ENCODE measurements at regions not wholly inside any gene's neighbourhood (a gene's known extent, or its start where the extent isn't known, plus 50 kb on each side); places are given as distances from the start of the nearest gene placed in this dataset.
A peak's percentile ranks its signal among the peaks of the same experiment; 100 is the strongest.
"Not testable (repeated sequence)": the region's sequence is repeated elsewhere in the genome, so short reads cannot be mapped to it uniquely, and the experiment has no call there.

- Histone ChIP-seq H3K9me1 (ENCODE audit: control insufficient read depth, extremely low read depth, insufficient read depth, low read length) (no peaks in the 10 kb centered on the region), H3K79me2 (ENCODE audit: control insufficient read depth, insufficient read depth, low read length) (no peaks in the 10 kb centered on the region), H4K20me1 (ENCODE audit: control insufficient read depth, extremely low read depth, insufficient read depth, low read length) (no peaks in the 10 kb centered on the region), H2AFZ (ENCODE audit: control insufficient read depth, low read length) (no peak overlapping the region), H3K4me3 (ENCODE audit: control insufficient read depth in 2 of 3, extremely low read depth in 1 of 3, insufficient read depth in 2 of 3, low read depth in 1 of 3, low read length in 3 of 3) (no peak overlapping the region), H3K4me1 (ENCODE audit: control insufficient read depth, extremely low read depth, insufficient read depth, low read length) (peaks cover 2% of the 10 kb centered on the region), H3K9me3 (ENCODE audit: control insufficient read depth, low read depth, low read length) (no peaks in the 10 kb centered on the region), H3K36me3 (ENCODE audit: control insufficient read depth in 2 of 2, extremely low read depth in 1 of 2, insufficient read depth in 2 of 2, low read length in 2 of 2) (no peaks in the 10 kb centered on the region), H3K27ac (ENCODE audit: control insufficient read depth, insufficient read depth, low read length) (no peak overlapping the region), H3K9ac (ENCODE audit: control insufficient read depth, extremely low read depth, insufficient read depth, low read length) (no peak overlapping the region), H3K4me2 (ENCODE audit: control insufficient read depth, extremely low read depth, insufficient read depth, low read depth, low read length) (peak overlapping the region; percentile 34), H3K27me3 (ENCODE audit: control insufficient read depth, extremely low read depth, insufficient read depth, low read length) (peaks cover 26% of the 10 kb centered on the region)
- TF ChIP-seq CTCF (optimal IDR thresholded peaks at IDR 0.05 in 1 of 3, IDR thresholded peaks at IDR 0.05 in 1 of 3, conservative IDR thresholded peaks at IDR 0.05 in 1 of 3; ENCODE audit: extremely low read depth in 1 of 3, insufficient read depth in 2 of 3, low read length in 3 of 3) (peak in 2 of 3 experiments; percentile 41 to 48), EZH2 (IDR thresholded peaks at IDR 0.05; ENCODE audit: low read length) (peak; percentile 9)
- DNase-seq (ENCODE audit: low read depth, low spot score), result no peak
- dilution Hi-C loops (cut with MboI; ENCODE audit: extremely low pct_ligation_motif_present, low sequenced_read_pairs), result no loop called here
- no peak for FAIRE-seq
These were observed 163.0 kb upstream of the PPP1R3A start for GRCh38 chr7:114081606-114082425.

GRCh38 chr7:114077158-114077524, 158.3 kb upstream of the PPP1R3A start:
- dilution Hi-C loops (cut with MboI; ENCODE audit: extremely low pct_ligation_motif_present, low sequenced_read_pairs); DNase-seq (ENCODE audit: low read depth, low spot score); H3K4me2 ChIP-seq (ENCODE audit: control insufficient read depth, extremely low read depth, insufficient read depth, low read depth, low read length): not testable (repeated sequence)

GRCh38 chr7:114076392-114077157, 157.8 kb upstream of the PPP1R3A start:
- H3K4me1 ChIP-seq (ENCODE audit: control insufficient read depth, extremely low read depth, insufficient read depth, low read length); dilution Hi-C loops (cut with MboI; ENCODE audit: extremely low pct_ligation_motif_present, low sequenced_read_pairs); FAIRE-seq: not testable (repeated sequence)

More at GRCh38 chr7:114077158-114077524, 158.3 kb upstream of the PPP1R3A start:
- H3K36me3 ChIP-seq (ENCODE audit: control insufficient read depth in 2 of 2, extremely low read depth in 1 of 2, insufficient read depth in 2 of 2, low read length in 2 of 2); H3K27ac ChIP-seq (ENCODE audit: control insufficient read depth, insufficient read depth, low read length); H2AFZ ChIP-seq (ENCODE audit: control insufficient read depth, low read length); H3K9me1 ChIP-seq (ENCODE audit: control insufficient read depth, extremely low read depth, insufficient read depth, low read length); H3K9me3 ChIP-seq (ENCODE audit: control insufficient read depth, low read depth, low read length); H4K20me1 ChIP-seq (ENCODE audit: control insufficient read depth, extremely low read depth, insufficient read depth, low read length); H3K79me2 ChIP-seq (ENCODE audit: control insufficient read depth, insufficient read depth, low read length); H3K9ac ChIP-seq (ENCODE audit: control insufficient read depth, extremely low read depth, insufficient read depth, low read length); FAIRE-seq; H3K27me3 ChIP-seq (ENCODE audit: control insufficient read depth, extremely low read depth, insufficient read depth, low read length); H3K4me3 ChIP-seq (ENCODE audit: control insufficient read depth in 2 of 3, extremely low read depth in 1 of 3, insufficient read depth in 2 of 3, low read depth in 1 of 3, low read length in 3 of 3); H3K4me1 ChIP-seq (ENCODE audit: control insufficient read depth, extremely low read depth, insufficient read depth, low read length): not testable (repeated sequence)

More at GRCh38 chr7:114076392-114077157, 157.8 kb upstream of the PPP1R3A start:
- H3K27me3 ChIP-seq (ENCODE audit: control insufficient read depth, extremely low read depth, insufficient read depth, low read length); H3K9me1 ChIP-seq (ENCODE audit: control insufficient read depth, extremely low read depth, insufficient read depth, low read length); H3K36me3 ChIP-seq (ENCODE audit: control insufficient read depth in 2 of 2, extremely low read depth in 1 of 2, insufficient read depth in 2 of 2, low read length in 2 of 2); H4K20me1 ChIP-seq (ENCODE audit: control insufficient read depth, extremely low read depth, insufficient read depth, low read length); H3K9me3 ChIP-seq (ENCODE audit: control insufficient read depth, low read depth, low read length); H3K4me3 ChIP-seq (ENCODE audit: control insufficient read depth in 2 of 3, extremely low read depth in 1 of 3, insufficient read depth in 2 of 3, low read depth in 1 of 3, low read length in 3 of 3); DNase-seq (ENCODE audit: low read depth, low spot score); H3K27ac ChIP-seq (ENCODE audit: control insufficient read depth, insufficient read depth, low read length); H3K9ac ChIP-seq (ENCODE audit: control insufficient read depth, extremely low read depth, insufficient read depth, low read length); H3K79me2 ChIP-seq (ENCODE audit: control insufficient read depth, insufficient read depth, low read length); H2AFZ ChIP-seq (ENCODE audit: control insufficient read depth, low read length); H3K4me2 ChIP-seq (ENCODE audit: control insufficient read depth, extremely low read depth, insufficient read depth, low read depth, low read length): not testable (repeated sequence)

Data from keratinocyte (primary cell).